H1 (cell line): ENCODE measurements at regions not wholly inside any gene's neighbourhood (a gene's known extent, or its start where the extent isn't known, plus 50 kb on each side); places are given as distances from the start of the nearest gene placed in this dataset.

ENCODE experiments used
- ATF3 ChIP-seq: IDR thresholded peaks from 2 replicates; pipeline ENCODE4 v1.6.1; 2011; ENCODE audit warnings: low read depth, mild to moderate bottlenecking, low read length; ENCODE audit not compliant: insufficient read depth
- CHD7 ChIP-seq: fragments of 300-600 bp; sonication (generic); IDR thresholded peaks from 2 replicates; pipeline ENCODE4 v1.7.1; 2012; ENCODE audit warnings: low read length, moderate library complexity, mild to moderate bottlenecking, inconsistent platforms; ENCODE audit not compliant: insufficient replicate concordance
- NANOG ChIP-seq: IDR thresholded peaks from 2 replicates; pipeline ENCODE4 v1.6.1; 2011; ENCODE audit warnings: low read length, low read depth, mild to moderate bottlenecking, inconsistent platforms; ENCODE audit not compliant: insufficient read depth, poor library complexity, severe bottlenecking
- PHF8 ChIP-seq: fragments of 200-600 bp; sonication (generic); conservative IDR thresholded peaks from 2 replicates; pipeline ENCODE4 v1.7.1; 2012; ENCODE audit warnings: low read depth, mild to moderate bottlenecking, inconsistent platforms, low read length, moderate library complexity
- RBBP5 ChIP-seq: IDR thresholded peaks from 2 replicates; pipeline ENCODE4 v1.7.1; 2012; ENCODE audit warnings: low read depth, mild to moderate bottlenecking, inconsistent platforms, low read length, moderate library complexity, borderline replicate concordance
- RFX5 ChIP-seq: IDR thresholded peaks from 2 replicates; pipeline ENCODE4 v1.6.1; 2011; ENCODE audit warnings: low read depth, low read length, improper control_type of control experiment, borderline replicate concordance
- SIRT6 ChIP-seq: IDR thresholded peaks from one replicate; pipeline ENCODE4 v1.7.1; 2012; ENCODE audit warnings: low read length, inconsistent platforms
- SRF ChIP-seq: IDR thresholded peaks from 2 replicates; pipeline ENCODE4 v1.6.1; 2011; ENCODE audit warnings: mild to moderate bottlenecking, low read depth, low read length, moderate library complexity
- TBP ChIP-seq: IDR thresholded peaks from 2 replicates; pipeline ENCODE4 v1.6.1; 2011; ENCODE audit warnings: low read depth, low read length, improper control_type of control experiment

- TF ChIP-seq CHD7 (no peak), RBBP5 (no peak), RFX5 (no peak), ATF3 (no peak), NANOG (no peak), SIRT6 (no peak), SRF (no peak), TBP (no peak), PHF8 (no peak)
- TF ChIP-seq, all 59 proteins: peak for 0
Measured at GRCh38 chr7:119664601-119665000, 608.4 kb upstream of the KCND2 start (continued).
